H1 (cell line): ENCODE measurements at regions not wholly inside any gene's neighbourhood (a gene's known extent, or its start where the extent isn't known, plus 50 kb on each side); places are given as distances from the start of the nearest gene placed in this dataset.

Experiments used
- CTCF ChIA-PET: fragments of 300-600 bp; sonication (Branson Sonifier 250); formaldehyde crosslinking; loops from one replicate; lab custom pipeline; 2021; ENCODE audit not compliant: partially characterized antibody; lab: Charles Lee
- POLR2A ChIA-PET: fragments of 300-600 bp; sonication (Branson Sonifier 250); formaldehyde crosslinking; loops from one replicate; lab custom pipeline; 2021; ENCODE audit warnings: inconsistent platforms; ENCODE audit not compliant: partially characterized antibody; lab: Charles Lee
- DNase-seq, 2 experiments: peaks; one replicate each; pipeline versions ENCODE4 v3.0.0 to v3.0.0-alpha.2; 2010 to 2022; ENCODE audit warnings: low spot score in 2 of 2, low read depth in 1 of 2, mixed read lengths in 1 of 2
- FAIRE-seq: peaks from 2 replicates; lab custom pipeline; 2011; peaks lifted over from hg19 to GRCh38; lab: Jason Lieb, UNC
- H2AFZ ChIP-seq: 2 replicates; pipeline ENCODE4 v1.8.1; 2012; ENCODE audit warnings: low read length, inconsistent platforms
- H2AK5ac ChIP-seq: 2 replicates; pipeline ENCODE4 v1.6.1; 2013; ENCODE audit warnings: low read depth, low read length
- H2BK120ac ChIP-seq: replicated peaks from 2 replicates; pipeline ENCODE3; 2013; ENCODE audit warnings: low read depth, low read length, inconsistent platforms
- H2BK12ac ChIP-seq: 2 replicates; pipeline ENCODE4 v1.6.1; 2013; ENCODE audit warnings: low read depth, low read length
- H2BK15ac ChIP-seq: 2 replicates; pipeline ENCODE4 v1.6.1; 2013; ENCODE audit warnings: low read length
- H2BK20ac ChIP-seq: 2 replicates; pipeline ENCODE4 v1.6.1; 2013; ENCODE audit warnings: low read length
- H2BK5ac ChIP-seq: 2 replicates; pipeline ENCODE4 v1.6.1; 2013; ENCODE audit warnings: low read depth, low read length
- H3K14ac ChIP-seq: 2 replicates; pipeline ENCODE4 v1.6.1; 2013; ENCODE audit warnings: inconsistent platforms; ENCODE audit not compliant: insufficient read length
- H3K18ac ChIP-seq: 2 replicates; pipeline ENCODE4 v1.6.1; 2013; ENCODE audit warnings: low read length; ENCODE audit errors: extremely low read depth
- H3K23ac ChIP-seq: 2 replicates; pipeline ENCODE4 v1.6.1; 2013; ENCODE audit warnings: inconsistent platforms; ENCODE audit not compliant: insufficient read length
- H3K23me2 ChIP-seq: 2 replicates; pipeline ENCODE4 v1.6.1; 2013; ENCODE audit warnings: low read depth, low read length
- H3K27ac ChIP-seq: 2 replicates; pipeline ENCODE4 v1.6.1; 2011; ENCODE audit warnings: low read depth, low read length, inconsistent platforms
- H3K27me3 ChIP-seq, 4 experiments: replicated peaks in 1 of 4; 1 replicate in 1 of 4; 2 replicates in 3 of 4; pipeline versions ENCODE4 v1.6.1 to v1.8.1; 2011 to 2013; ENCODE audit warnings: low read length in 3 of 4, mild to moderate bottlenecking in 3 of 4, inconsistent platforms in 2 of 4, mixed read lengths in 2 of 4, moderate library complexity in 1 of 4; ENCODE audit not compliant: control insufficient read depth in 3 of 4, insufficient read depth in 3 of 4; ENCODE audit errors: extremely low read depth in 1 of 4
- H3K36me3 ChIP-seq, 4 experiments: 2 replicates each; pipeline versions ENCODE4 v1.6.1 to v1.8.1; 2011 to 2013; ENCODE audit warnings: mild to moderate bottlenecking in 4 of 4, low read length in 3 of 4, moderate library complexity in 2 of 4, control low read depth in 1 of 4, inconsistent platforms in 1 of 4; ENCODE audit not compliant: insufficient read depth in 4 of 4, control insufficient read depth in 2 of 4
- H3K4ac ChIP-seq: replicated peaks from 2 replicates; pipeline ENCODE3; 2013; ENCODE audit warnings: low read length, low read depth, mixed read lengths, inconsistent platforms; ENCODE audit not compliant: insufficient read length
- H3K4me1 ChIP-seq, 4 experiments: replicated peaks in 1 of 4; 1 replicate in 1 of 4; 2 replicates in 3 of 4; pipeline versions ENCODE4 v1.6.1 to v1.8.1; 2011 to 2013; ENCODE audit warnings: low read length in 3 of 4, inconsistent platforms in 2 of 4, mixed read lengths in 1 of 4; ENCODE audit not compliant: insufficient read depth in 4 of 4, control insufficient read depth in 3 of 4
- H3K4me2 ChIP-seq, 2 experiments: 2 replicates each; pipeline versions ENCODE4 v1.6.1 to v1.8.1; 2011 to 2013; ENCODE audit warnings: low read depth in 2 of 2, low read length in 2 of 2, control low read depth in 1 of 2, inconsistent platforms in 1 of 2, mild to moderate bottlenecking in 1 of 2; ENCODE audit not compliant: insufficient read depth in 1 of 2
- H3K4me3 ChIP-seq, 4 experiments: fragments of 200-600, 300-600 bp in 1 of 4; sonication (generic), shearing (Covaris generic), sonication (Bioruptor Twin) in 1 of 4; 2 replicates each; pipeline versions ENCODE4 v1.5.1 to v1.8.1; 2011 to 2016; ENCODE audit warnings: low read length in 4 of 4, low read depth in 3 of 4, control low read depth in 2 of 4, inconsistent platforms in 2 of 4, mild to moderate bottlenecking in 2 of 4, mixed read lengths in 1 of 4, moderate library complexity in 1 of 4; ENCODE audit not compliant: insufficient read depth in 2 of 4; ENCODE audit errors: extremely low read depth in 1 of 4
- H3K56ac ChIP-seq: replicated peaks from 2 replicates; pipeline ENCODE3; 2013; ENCODE audit warnings: low read depth, mild to moderate bottlenecking, mixed read lengths, low read length, inconsistent platforms; ENCODE audit not compliant: insufficient read length
- H3K79me1 ChIP-seq: 2 replicates; pipeline ENCODE4 v1.6.1; 2013; ENCODE audit warnings: low read depth, low read length, control low read depth
- H3K79me2 ChIP-seq, 2 experiments: 2 replicates each; pipeline versions ENCODE4 v1.6.1 to v1.8.1; 2012 to 2013; ENCODE audit warnings: low read length in 2 of 2, mild to moderate bottlenecking in 2 of 2, inconsistent platforms in 1 of 2; ENCODE audit not compliant: insufficient read depth in 2 of 2, control insufficient read depth in 1 of 2
- H3K9ac ChIP-seq, 4 experiments: replicated peaks in 1 of 4; 1 replicate in 1 of 4; 2 replicates in 3 of 4; pipeline versions ENCODE4 v1.6.1 to v1.8.1; 2011 to 2013; ENCODE audit warnings: low read depth in 3 of 4, low read length in 3 of 4, control low read depth in 2 of 4, mild to moderate bottlenecking in 2 of 4, moderate library complexity in 2 of 4, inconsistent platforms in 1 of 4; ENCODE audit errors: extremely low read depth in 1 of 4
- H3K9me3 ChIP-seq, 2 experiments: 2 replicates each; pipeline versions ENCODE4 v1.6.1 to v1.8.1; 2012 to 2013; ENCODE audit warnings: mild to moderate bottlenecking in 2 of 2, moderate library complexity in 2 of 2, control low read depth in 1 of 2, inconsistent platforms in 1 of 2, low read depth in 1 of 2, low read length in 1 of 2, mixed read lengths in 1 of 2; ENCODE audit not compliant: insufficient read depth in 2 of 2
- H4K20me1 ChIP-seq, 2 experiments: replicated peaks in 1 of 2; 2 replicates each; pipeline versions ENCODE3 to v1.8.1; 2011 to 2013; ENCODE audit warnings: inconsistent platforms in 2 of 2, low read length in 2 of 2, mild to moderate bottlenecking in 1 of 2; ENCODE audit not compliant: insufficient read depth in 2 of 2, control insufficient read depth in 1 of 2
- H4K5ac ChIP-seq: 2 replicates; pipeline ENCODE4 v1.6.1; 2013; ENCODE audit warnings: low read length, low read depth, mixed read lengths, inconsistent platforms; ENCODE audit not compliant: insufficient read length
- H4K8ac ChIP-seq: 2 replicates; pipeline ENCODE4 v1.8.0; 2013; ENCODE audit warnings: mild to moderate bottlenecking, moderate library complexity, low read length, inconsistent platforms; ENCODE audit not compliant: insufficient read depth; ENCODE audit errors: extremely low read depth
- H4K91ac ChIP-seq: replicated peaks from 2 replicates; pipeline ENCODE3; 2013; ENCODE audit warnings: low read length, mixed read lengths, inconsistent platforms; ENCODE audit not compliant: insufficient read length
- TAF1 ChIP-seq: IDR thresholded peaks from 2 replicates; pipeline ENCODE4 v1.6.1; 2011; ENCODE audit warnings: mild to moderate bottlenecking, low read depth, low read length
- WGBS, 2 experiments: shearing (Covaris generic) in 1 of 2; methylation state at CpG; one replicate each; pipeline versions ENCODE4 v1.1.6 to v1.1.7; 2013 to 2015; ENCODE audit warnings: low lambda C conversion rate in 2 of 2, mixed read lengths in 2 of 2, inconsistent platforms in 1 of 2, low coverage in 1 of 2, missing lambda C conversion rate in 1 of 2; ENCODE audit not compliant: insufficient replicate concordance in 2 of 2, insufficient coverage in 1 of 2, insufficient read length in 1 of 2; ENCODE audit errors: extremely low coverage in 1 of 2, missing lambda C conversion rate in 1 of 2; 5-methylcytosine and 5-hydroxymethylcytosine counted together
- TF ChIP-seq, protein P1 (sequence below), 3 experiments: IDR thresholded peaks; 1 replicate in 2 of 3; 2 replicates in 1 of 3; pipeline versions ENCODE4 v1.5.1 to v1.6.1; 2011; ENCODE audit warnings: low read length in 3 of 3, mild to moderate bottlenecking in 3 of 3, inconsistent platforms in 2 of 3, low read depth in 1 of 3, moderate library complexity in 1 of 3; ENCODE audit not compliant: insufficient read depth in 1 of 3; ENCODE audit errors: control extremely low read depth in 1 of 3

GRCh38 chr15:60137711-60138396 is 133.7 kb downstream of the FOXB1 start:
- Histone ChIP-seq H3K18ac (no peak overlapping the region), H3K23me2 (no peaks in the 10 kb centered on the region), H3K4ac (no peak overlapping the region), H2BK20ac (0 out of 2 replicates have a peak overlapping the region, but pooled peaks have one; percentile 26), H4K5ac (no peak overlapping the region), H3K4me3 (no peak overlapping the region), H3K27ac (no peak overlapping the region), H3K4me2 (no peak overlapping the region; a peak in 1 of 4 replicates), H3K9me3 (no peaks in the 10 kb centered on the region), H3K27me3 (no peaks in the 10 kb centered on the region), H3K79me1 (no peaks in the 10 kb centered on the region), H2BK5ac (no peak overlapping the region), H2AFZ (peak overlapping the region; percentile 52; the same call in 1 of the 2 replicates), H3K56ac (no peak overlapping the region), H2AK5ac (no peak overlapping the region), H3K36me3 (no peaks in the 10 kb centered on the region), H3K79me2 (no peaks in the 10 kb centered on the region), H3K9ac (no peak overlapping the region), H3K14ac (no peak overlapping the region), H4K91ac (peak overlapping the region; percentile 34), H3K4me1 (peaks cover 0 to 9% (median 0%) of the 10 kb centered on the region in 4 experiments; a peak in 1 of 7 replicates), H4K20me1 (no peaks in the 10 kb centered on the region), H3K23ac (no peak overlapping the region), H2BK12ac (no peak overlapping the region), H2BK120ac (no peak overlapping the region), H4K8ac (peak overlapping the region; percentile 59; the same call in 1 of the 2 replicates), H2BK15ac (no peak overlapping the region)
- no peak for DNase-seq
- 84% methylated on average over 5 of the region's 5 CpGs; no CpG with 5 or more reads in 1 of the 2 experiments for WGBS, 2 experiments
- ChIA-PET CTCF (interaction anchor here (0.6 to 4.5 kb wide), 7 partner anchors 10 to 189 kb away, joined by 3 to 17 read pairs (median 4); no protein-coding TSS in a partner anchor), POLR2A (no interaction called here)
- FAIRE-seq = peak; percentile 50
- TF ChIP-seq TAF1 = no peak
- TF ChIP-seq, protein P1, sequence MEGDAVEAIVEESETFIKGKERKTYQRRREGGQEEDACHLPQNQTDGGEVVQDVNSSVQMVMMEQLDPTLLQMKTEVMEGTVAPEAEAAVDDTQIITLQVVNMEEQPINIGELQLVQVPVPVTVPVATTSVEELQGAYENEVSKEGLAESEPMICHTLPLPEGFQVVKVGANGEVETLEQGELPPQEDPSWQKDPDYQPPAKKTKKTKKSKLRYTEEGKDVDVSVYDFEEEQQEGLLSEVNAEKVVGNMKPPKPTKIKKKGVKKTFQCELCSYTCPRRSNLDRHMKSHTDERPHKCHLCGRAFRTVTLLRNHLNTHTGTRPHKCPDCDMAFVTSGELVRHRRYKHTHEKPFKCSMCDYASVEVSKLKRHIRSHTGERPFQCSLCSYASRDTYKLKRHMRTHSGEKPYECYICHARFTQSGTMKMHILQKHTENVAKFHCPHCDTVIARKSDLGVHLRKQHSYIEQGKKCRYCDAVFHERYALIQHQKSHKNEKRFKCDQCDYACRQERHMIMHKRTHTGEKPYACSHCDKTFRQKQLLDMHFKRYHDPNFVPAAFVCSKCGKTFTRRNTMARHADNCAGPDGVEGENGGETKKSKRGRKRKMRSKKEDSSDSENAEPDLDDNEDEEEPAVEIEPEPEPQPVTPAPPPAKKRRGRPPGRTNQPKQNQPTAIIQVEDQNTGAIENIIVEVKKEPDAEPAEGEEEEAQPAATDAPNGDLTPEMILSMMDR (IDR thresholded peaks at IDR 0.05; ENCODE audit: control extremely low read depth in 1 of 3, insufficient read depth in 1 of 3, low read depth in 1 of 3, low read length in 3 of 3) = 0 out of 4 replicates have a peak, but pooled peaks of 1 of the 3 experiments have one; percentile 1
